ENCODE measurements at regions not wholly inside any gene's neighbourhood (a gene's known extent, or its start where the extent isn't known, plus 50 kb on each side); places are given as distances from the start of the nearest gene placed in this dataset.

GRCh38 chr2:145801210-145801609, 1281.3 kb upstream of the ZEB2 start:
- TF ChIP-seq CTCF (IDR thresholded peaks at IDR 0.05) (no peak), REST (IDR thresholded peaks at IDR 0.05; ENCODE audit: insufficient read depth in 1 of 2, low read depth in 2 of 2, low read length in 1 of 2) (no peak), TCF7L2 (IDR thresholded peaks at IDR 0.05; ENCODE audit: low read depth, low read length) (no peak), POLR2AphosphoS5 (IDR thresholded peaks at IDR 0.05; ENCODE audit: low read depth, low read length) (no peak)
